HG02884 (cell line): ENCODE measurements at regions not wholly inside any gene's neighbourhood (a gene's known extent, or its start where the extent isn't known, plus 50 kb on each side); places are given as distances from the start of the nearest gene placed in this dataset.
"Not testable (repeated sequence)": the region's sequence is repeated elsewhere in the genome, so short reads cannot be mapped to it uniquely, and the experiment has no call there.

Experiments
- ATAC-seq: cut with Tn5 transposase; IDR thresholded peaks from one replicate; pipeline ENCODE4 v1.9.1; 2021; ENCODE audit warnings: mild to moderate bottlenecking, moderate library complexity; ENCODE audit not compliant: unreplicated experiment

DNA sequence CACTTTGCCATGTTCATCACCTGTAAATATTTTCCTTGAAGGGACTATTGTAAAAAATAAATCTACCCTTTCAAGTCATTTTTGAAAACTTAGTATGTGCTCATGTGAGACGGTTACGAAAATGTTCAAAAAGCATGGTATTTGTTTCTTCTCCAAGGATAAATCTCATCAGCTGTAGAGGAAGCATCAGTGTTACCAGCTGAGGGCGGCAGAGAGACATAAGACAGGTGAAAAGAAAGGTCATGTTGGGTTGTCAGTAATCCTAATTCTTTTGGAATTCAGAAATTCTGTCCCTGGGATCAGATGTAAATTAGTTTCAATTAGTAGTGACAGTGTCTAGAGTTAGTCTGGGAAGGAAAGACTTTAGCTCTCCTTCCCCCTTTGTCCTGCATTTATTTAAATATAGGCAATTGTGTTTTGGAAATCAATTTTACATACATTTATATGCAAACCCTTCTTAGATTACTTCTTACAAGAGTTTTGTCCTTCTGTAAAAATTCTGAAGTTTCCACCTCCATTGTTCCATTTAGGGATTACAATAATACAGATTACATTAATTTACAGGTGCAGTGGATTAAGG, 791.9 kb upstream of the CDH6 start:
- no peak for ATAC-seq

- no peak for ATAC-seq
These were observed 795.1 kb upstream of the CDH6 start for GRCh38 chr5:30398423-30398822.

GRCh38 chr5:30392897-30393296, 800.6 kb upstream of the CDH6 start:
- ATAC-seq, result no peak

GRCh38 chr5:30390095-30390494, 803.4 kb upstream of the CDH6 start:
- no peak for ATAC-seq

DNA sequence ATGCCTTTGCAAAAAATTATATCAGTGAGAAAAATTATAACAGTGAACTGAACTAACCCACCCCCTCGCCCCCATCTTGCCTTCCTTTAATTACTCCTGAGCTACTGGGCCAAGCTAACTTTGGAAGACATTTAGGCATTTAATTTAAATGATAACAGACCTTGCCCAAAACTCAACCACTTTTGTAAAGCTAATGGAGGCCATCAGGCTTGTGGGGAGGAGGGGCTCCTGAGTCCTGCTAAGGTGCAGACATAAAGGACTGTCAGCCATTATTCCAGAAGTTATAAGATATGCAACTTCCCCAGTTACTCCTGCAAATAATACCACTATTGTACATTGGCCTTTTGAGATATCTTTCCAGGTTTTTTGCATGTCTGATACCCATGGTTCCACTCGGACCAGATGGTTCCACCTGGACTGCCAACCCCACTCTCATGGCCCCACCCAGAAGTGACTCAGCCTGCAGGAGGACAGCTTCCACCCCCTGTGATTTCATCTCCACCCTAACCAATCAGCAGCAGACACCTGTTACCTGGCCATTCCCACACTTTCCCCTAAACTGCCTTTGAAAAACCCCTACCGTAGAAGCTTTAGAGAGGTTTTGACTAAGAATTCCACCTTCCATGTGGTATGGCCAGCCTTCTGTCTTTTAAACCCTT, 805.4 kb upstream of the CDH6 start:
- ATAC-seq, result no peak

DNA sequence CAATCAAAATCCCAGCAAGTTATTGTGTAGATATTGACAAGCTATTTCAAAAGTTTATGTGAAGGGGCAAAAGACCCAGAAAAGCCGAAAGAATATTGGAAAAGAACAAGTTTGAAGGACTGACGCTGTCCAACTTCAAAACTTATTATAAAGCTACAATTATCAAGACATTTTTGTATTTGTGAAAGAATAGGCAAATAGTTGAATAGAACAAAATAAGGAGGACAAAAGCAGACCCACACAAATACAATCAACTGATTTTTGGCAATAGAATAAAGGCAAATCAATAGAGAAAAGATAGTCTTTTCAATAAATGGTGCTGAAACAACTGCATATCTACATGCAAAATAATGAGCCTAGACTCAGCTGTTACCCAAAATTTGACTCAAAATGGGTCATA, 807.7 kb upstream of the CDH6 start:
- ATAC-seq, result no peak

DNA sequence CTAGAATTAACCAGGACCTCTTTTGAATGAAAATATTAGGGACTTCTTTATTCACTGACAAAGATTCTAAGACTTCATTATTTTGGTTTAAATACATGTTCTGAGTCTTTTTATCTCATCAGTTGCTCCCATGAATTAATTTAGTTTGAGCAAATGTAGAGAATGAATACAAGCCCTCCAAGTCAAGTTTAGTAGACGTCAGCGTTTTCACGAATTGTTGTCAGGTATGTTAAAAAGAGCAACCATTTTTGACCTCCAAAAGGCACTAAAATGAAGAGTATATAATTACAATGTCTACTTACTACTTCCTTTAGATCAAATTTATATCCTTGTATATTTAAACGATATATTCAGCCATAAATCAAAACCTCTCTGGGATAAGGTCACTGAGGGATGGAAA, 809.3 kb upstream of the CDH6 start:
- ATAC-seq, result no peak

GRCh38 chr5:30380228-30380627, 813.3 kb upstream of the CDH6 start:
- no peak for ATAC-seq

DNA sequence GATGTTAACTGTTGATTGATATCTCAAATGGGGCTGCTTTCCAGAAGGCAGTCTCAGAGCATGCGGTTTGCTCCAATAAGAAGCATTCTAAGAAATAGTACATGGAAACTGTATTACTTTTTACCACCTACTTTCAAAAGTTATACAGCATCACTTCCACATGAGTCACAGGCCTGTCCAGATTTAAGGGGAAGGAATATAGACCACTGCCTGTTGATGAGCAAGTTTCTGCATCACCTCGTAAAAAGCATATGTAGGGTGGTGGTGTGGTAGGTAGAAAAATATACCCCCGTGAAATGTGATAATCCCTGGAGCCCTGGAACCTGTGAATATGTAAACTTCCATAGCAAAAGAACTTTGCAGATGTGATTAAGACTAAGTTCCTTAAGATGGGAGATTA, 816.6 kb upstream of the CDH6 start:
- ATAC-seq, result no peak

DNA sequence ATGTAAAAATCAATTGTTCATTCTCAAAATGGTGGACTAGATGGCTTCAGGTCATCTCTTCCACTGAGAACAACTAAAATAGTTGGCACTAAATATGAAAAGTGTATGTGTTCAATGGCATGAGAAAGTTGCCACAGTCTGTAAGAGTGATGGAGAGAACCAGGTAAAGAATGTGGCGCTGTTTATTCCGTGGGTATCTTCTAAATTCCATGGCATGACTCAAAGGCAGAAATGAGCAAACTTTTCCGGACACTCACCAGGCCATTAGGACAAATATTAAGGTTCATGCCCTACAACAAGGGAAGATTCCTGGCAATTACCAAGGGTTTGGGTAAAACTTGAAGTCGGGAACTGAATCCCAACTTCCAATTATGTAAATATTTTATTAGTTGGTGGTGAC, 825.4 kb upstream of the CDH6 start:
- no peak for ATAC-seq

- ATAC-seq, result not testable (repeated sequence)
These were observed 828.5 kb upstream of the CDH6 start for GRCh38 chr5:30365031-30365430.

DNA sequence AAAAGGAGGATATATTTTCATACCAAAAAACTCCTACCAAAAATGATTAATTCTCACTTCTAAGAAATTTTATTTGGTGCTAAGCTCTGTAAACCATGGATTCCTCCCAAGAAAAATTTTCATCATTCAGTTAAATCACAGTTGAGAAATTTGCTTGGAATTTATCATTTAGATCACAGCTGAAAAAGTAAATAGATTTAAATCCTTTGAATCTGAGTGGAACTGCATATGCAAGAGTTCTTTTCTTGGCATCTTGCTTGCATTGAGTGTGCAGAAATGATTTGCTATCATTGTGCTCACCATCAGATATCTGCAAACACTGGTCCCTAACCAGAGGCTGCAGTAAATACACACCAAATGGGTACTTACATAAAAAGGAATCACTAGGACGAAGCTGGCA, 836.1 kb upstream of the CDH6 start:
- no peak for ATAC-seq

GRCh38 chr5:30355675-30356074, 837.8 kb upstream of the CDH6 start:
- ATAC-seq, result no peak

DNA sequence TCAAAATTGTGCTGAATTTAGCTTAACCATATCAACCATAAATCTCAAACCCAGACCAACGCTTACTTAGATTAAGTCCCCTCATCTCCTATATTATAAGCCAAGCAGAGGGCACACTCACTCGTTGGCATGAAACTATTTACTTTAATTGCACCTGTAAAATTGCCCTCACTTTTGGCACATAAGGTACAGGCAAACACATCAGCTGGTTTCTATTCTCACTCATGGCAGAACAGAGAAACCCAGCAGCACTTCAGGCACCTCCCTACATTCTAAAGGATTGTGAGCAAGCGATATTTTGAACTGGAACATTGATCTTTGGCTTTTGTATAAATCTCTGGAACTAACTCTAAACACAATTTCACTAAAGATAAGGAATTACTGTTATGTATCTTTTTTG, 845.6 kb upstream of the CDH6 start:
- no peak for ATAC-seq

GRCh38 chr5:30345539-30346345, 847.7 kb upstream of the CDH6 start:
- ATAC-seq, result not testable (repeated sequence)

- ATAC-seq, result no peak
These were observed 849.8 kb upstream of the CDH6 start for GRCh38 chr5:30343707-30344106.

- ATAC-seq, result no peak
These were observed 852.0 kb upstream of the CDH6 start for GRCh38 chr5:30341466-30341865.

DNA sequence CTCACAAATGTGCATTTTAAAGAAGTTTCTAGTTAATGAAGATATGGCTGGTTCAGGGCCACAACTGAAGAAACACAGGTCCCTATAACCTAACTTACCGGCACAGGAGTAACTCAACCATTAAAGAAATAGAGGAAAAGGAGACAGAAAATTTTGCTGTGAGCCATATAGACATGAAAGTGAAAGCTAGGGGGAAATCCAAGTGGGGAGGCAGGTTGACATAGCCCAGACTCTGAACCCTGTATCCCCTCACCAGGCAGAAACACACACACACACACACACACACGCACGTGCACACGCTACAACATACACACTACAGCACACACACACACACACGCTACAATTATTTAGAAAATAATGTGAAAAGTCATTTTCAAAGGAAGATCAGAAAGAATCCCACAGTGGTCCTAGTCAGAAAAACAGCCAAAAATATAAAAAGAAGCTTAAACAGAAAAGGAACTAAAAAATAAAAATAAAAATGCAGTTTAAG, 856.4 kb upstream of the CDH6 start:
- ATAC-seq, result no peak

GRCh38 chr5:30331534-30331933, 862.0 kb upstream of the CDH6 start:
- ATAC-seq, result no peak

DNA sequence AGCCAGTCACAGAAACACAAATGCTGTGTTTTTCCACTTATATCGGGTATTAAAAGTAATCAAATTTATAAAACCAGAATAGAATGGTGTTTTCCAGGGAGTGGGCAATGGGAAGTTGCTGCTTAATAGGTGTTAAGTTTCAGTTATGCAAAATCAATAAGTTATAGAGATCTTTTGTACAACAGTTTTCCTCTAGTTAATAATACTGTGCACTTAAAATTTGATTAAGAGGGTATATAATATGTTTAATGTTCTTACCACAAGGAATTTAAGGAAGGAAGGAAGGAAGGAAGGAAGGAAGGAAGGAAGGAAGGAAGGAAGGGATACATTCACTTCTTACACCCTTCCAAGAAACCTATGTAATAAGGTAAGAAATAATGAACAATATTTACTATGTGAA, 867.7 kb upstream of the CDH6 start:
- no peak for ATAC-seq

DNA sequence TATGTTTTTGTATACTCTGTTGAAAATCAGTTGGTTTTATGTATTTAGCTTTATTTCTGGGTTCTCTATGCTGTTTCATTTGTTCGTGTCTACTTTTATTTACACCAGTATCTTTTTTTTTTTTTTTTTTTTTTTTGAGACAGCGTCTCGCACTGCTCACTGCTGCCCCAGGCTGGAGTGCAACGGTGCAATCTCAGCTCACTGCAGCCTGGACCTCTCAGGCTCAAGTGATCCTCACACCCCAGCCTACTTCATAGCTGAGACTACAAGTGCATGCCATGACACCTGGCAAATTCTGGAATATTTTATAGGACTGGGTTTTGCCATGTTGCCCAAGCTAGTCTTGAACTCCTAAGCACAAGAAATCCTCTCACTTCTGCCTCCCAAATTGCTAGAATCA, 869.4 kb upstream of the CDH6 start:
- no peak for ATAC-seq

DNA sequence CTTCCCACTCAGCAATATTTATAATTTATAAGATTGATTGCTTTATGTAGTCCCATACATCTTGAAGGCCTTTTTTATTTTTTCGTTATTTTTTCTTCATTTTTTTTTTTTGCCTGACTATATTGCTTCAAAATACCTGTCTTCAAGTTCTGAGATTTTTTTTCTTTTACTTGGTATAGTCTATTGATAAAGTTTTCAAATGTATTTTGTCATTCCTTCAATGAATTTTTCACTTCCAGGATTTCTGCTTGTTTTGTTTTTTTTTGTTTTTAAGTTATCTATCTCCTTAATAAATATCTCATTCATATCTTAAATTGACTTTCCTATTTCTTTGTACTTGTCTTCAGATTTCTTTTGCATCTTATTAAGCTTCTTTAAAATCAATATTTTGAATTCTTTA, 905.6 kb upstream of the CDH6 start:
- no peak for ATAC-seq
